Bronchial epithelial cell (primary cell): ENCODE measurements at regions not wholly inside any gene's neighbourhood (a gene's known extent, or its start where the extent isn't known, plus 50 kb on each side); places are given as distances from the start of the nearest gene placed in this dataset.

Experiments
- DNase-seq: peaks from one replicate; pipeline ENCODE4 v3.0.0-alpha.2; 2010; ENCODE audit warnings: low read depth
- FAIRE-seq: peaks from 2 replicates; lab custom pipeline; 2011; peaks lifted over from hg19 to GRCh38; lab: Jason Lieb, UNC
- H3K27me3 ChIP-seq: 2 replicates; pipeline ENCODE4 v1.5.1; 2011; ENCODE audit warnings: low read length; ENCODE audit not compliant: control insufficient read depth, insufficient read depth
- H3K36me3 ChIP-seq: 2 replicates; pipeline ENCODE4 v1.5.1; 2011; ENCODE audit warnings: low read length; ENCODE audit not compliant: control insufficient read depth, insufficient read depth
- H3K4me3 ChIP-seq: 2 replicates; pipeline ENCODE4 v1.5.1; 2011; ENCODE audit warnings: mild to moderate bottlenecking, low read depth, low read length, control low read depth
- CTCF ChIP-seq: IDR thresholded peaks from 2 replicates; pipeline ENCODE4 v1.5.1; 2011; ENCODE audit warnings: mild to moderate bottlenecking, moderate library complexity, low read length, control low read depth, inconsistent platforms; ENCODE audit not compliant: insufficient read depth, severe bottlenecking

GRCh38 chr9:105176194-105176593 lies 68.3 kb upstream of the SLC44A1 start:
- H3K36me3 ChIP-seq = no peaks in the 10 kb centered on the region
- TF ChIP-seq CTCF = no peak
- FAIRE-seq (no peak), DNase-seq (no peak)
- H3K27me3 ChIP-seq = no peaks in the 10 kb centered on the region
- no peak overlapping the region for H3K4me3 ChIP-seq

GRCh38 chr9:105178076-105178475 lies 66.4 kb upstream of the SLC44A1 start:
- Histone ChIP-seq H3K4me3 (no peak overlapping the region), H3K36me3 (no peaks in the 10 kb centered on the region), H3K27me3 (no peaks in the 10 kb centered on the region)
- no peak for DNase-seq
- no peak for FAIRE-seq
- TF ChIP-seq CTCF = no peak

- Histone ChIP-seq H3K4me3 (no peak overlapping the region), H3K27me3 (no peaks in the 10 kb centered on the region), H3K36me3 (no peaks in the 10 kb centered on the region)
- DNase-seq = peak; percentile 89
- no peak for TF ChIP-seq CTCF
- FAIRE-seq = no peak
Measured at GRCh38 chr9:105187781-105188180, 56.7 kb upstream of the SLC44A1 start.

- Histone ChIP-seq H3K27me3 (no peaks in the 10 kb centered on the region), H3K4me3 (no peak overlapping the region), H3K36me3 (no peaks in the 10 kb centered on the region)
- TF ChIP-seq CTCF = peak; percentile 21
- peak; percentile 15 for DNase-seq
- peak; percentile 28 for FAIRE-seq
Measured at GRCh38 chr9:105188746-105189145, 55.7 kb upstream of the SLC44A1 start.

GRCh38 chr9:105191508-105192121 lies 52.8 kb upstream of the SLC44A1 start:
- FAIRE-seq = no peak
- TF ChIP-seq CTCF = no peak
- Histone ChIP-seq H3K27me3 (no peaks in the 10 kb centered on the region), H3K36me3 (no peaks in the 10 kb centered on the region), H3K4me3 (no peak overlapping the region)
- DNase-seq = peak; percentile 46

- TF ChIP-seq CTCF = no peak
- no peak for FAIRE-seq
Measured at GRCh38 chr9:105193560-105193959, 50.9 kb upstream of the SLC44A1 start.

More at GRCh38 chr9:105193560-105193959, 50.9 kb upstream of the SLC44A1 start:
- no peaks in the 10 kb centered on the region for H3K36me3 ChIP-seq
- no peak overlapping the region for H3K4me3 ChIP-seq
- no peak for DNase-seq
- no peaks in the 10 kb centered on the region for H3K27me3 ChIP-seq
